NCI-H1694 (cell line): ENCODE measurements at regions not wholly inside any gene's neighbourhood (a gene's known extent, or its start where the extent isn't known, plus 50 kb on each side); places are given as distances from the start of the nearest gene placed in this dataset.
"Not testable (repeated sequence)": the region's sequence is repeated elsewhere in the genome, so short reads cannot be mapped to it uniquely, and the experiment has no call there.

Experiments
- DNase-seq: peaks from one replicate; lab custom pipeline; 2025; lab: John Stamatoyannopoulos, UW

- DNase-seq: no peak
Observed at GRCh38 chr1:199044191-199044590, 405.4 kb downstream of the PTPRC start.

- DNase-seq: no peak
Observed at GRCh38 chr1:199046618-199047017, 407.8 kb downstream of the PTPRC start.

GRCh38 chr1:199054694-199055093 lies 415.9 kb downstream of the PTPRC start:
- no peak for DNase-seq

- DNase-seq: no peak
Observed at GRCh38 chr1:199057322-199057721, 418.5 kb downstream of the PTPRC start.

- DNase-seq: no peak
Observed at GRCh38 chr1:199058281-199058680, 419.4 kb downstream of the PTPRC start.

- DNase-seq: no peak
Observed at GRCh38 chr1:199064971-199065370, 426.1 kb downstream of the PTPRC start.

GRCh38 chr1:199067483-199067882 lies 428.6 kb downstream of the PTPRC start:
- DNase-seq: no peak

GRCh38 chr1:199071080-199071479 lies 432.2 kb downstream of the PTPRC start:
- no peak for DNase-seq

GRCh38 chr1:199073166-199073565 lies 434.3 kb downstream of the PTPRC start:
- DNase-seq: no peak

- DNase-seq: no peak
Observed at GRCh38 chr1:199075792-199076191, 437.0 kb downstream of the PTPRC start.

- DNase-seq: no peak
Observed at GRCh38 chr1:199079994-199080393, 441.2 kb downstream of the PTPRC start.

- DNase-seq: no peak
Observed at GRCh38 chr1:199081739-199082138, 442.9 kb downstream of the PTPRC start.

- no peak for DNase-seq
Observed at GRCh38 chr1:199082778-199083389, 444.0 kb downstream of the PTPRC start.

GRCh38 chr1:199083680-199084079 lies 444.8 kb downstream of the PTPRC start:
- DNase-seq: no peak

- no peak for DNase-seq
Observed at GRCh38 chr1:199084293-199084692, 445.5 kb downstream of the PTPRC start.

GRCh38 chr1:199085903-199086302 lies 447.1 kb downstream of the PTPRC start:
- no peak for DNase-seq

- DNase-seq: no peak
Observed at GRCh38 chr1:199087144-199087543, 448.3 kb downstream of the PTPRC start.

- DNase-seq: no peak
Observed at GRCh38 chr1:199089393-199090122, 450.7 kb downstream of the PTPRC start.

GRCh38 chr1:199095628-199096027 lies 456.8 kb downstream of the PTPRC start:
- not testable (repeated sequence) for DNase-seq

- no peak for DNase-seq
Observed at GRCh38 chr1:199096591-199096990, 457.8 kb downstream of the PTPRC start.

- no peak for DNase-seq
Observed at GRCh38 chr1:199098468-199098867, 459.6 kb downstream of the PTPRC start.

GRCh38 chr1:199101139-199101538 lies 462.3 kb downstream of the PTPRC start:
- DNase-seq: no peak

- DNase-seq: no peak
Observed at GRCh38 chr1:199101635-199102034, 462.8 kb downstream of the PTPRC start.

GRCh38 chr1:199102239-199102638 lies 463.4 kb downstream of the PTPRC start:
- DNase-seq: no peak
